ENCODE measurements at regions not wholly inside any gene's neighbourhood (a gene's known extent, or its start where the extent isn't known, plus 50 kb on each side); places are given as distances from the start of the nearest gene placed in this dataset.

GRCh38 chrX:39356119-39356807, 555.0 kb downstream of the MID1IP1 start:
- DNase-seq, result no peak

DNA sequence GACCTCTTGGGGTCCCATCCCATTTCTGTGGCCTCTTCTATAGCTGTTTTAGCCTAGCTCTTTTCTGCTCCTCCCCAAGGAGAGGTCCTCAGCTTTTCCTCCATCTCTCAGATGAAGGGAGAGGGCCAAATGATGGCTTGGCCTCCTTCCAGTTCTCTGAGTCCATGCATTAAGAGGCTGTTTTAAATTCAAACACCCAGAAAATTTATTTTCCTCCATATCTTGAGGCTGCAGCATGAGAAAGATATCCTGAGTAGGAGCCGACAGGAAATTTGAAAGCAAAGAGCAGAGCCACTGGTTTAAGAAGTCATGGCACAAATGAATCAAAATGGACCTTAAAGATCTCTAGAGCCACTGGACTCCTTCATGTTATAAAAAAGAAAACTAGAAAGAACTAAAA, 558.8 kb downstream of the MID1IP1 start:
- no peak for DNase-seq

DNA sequence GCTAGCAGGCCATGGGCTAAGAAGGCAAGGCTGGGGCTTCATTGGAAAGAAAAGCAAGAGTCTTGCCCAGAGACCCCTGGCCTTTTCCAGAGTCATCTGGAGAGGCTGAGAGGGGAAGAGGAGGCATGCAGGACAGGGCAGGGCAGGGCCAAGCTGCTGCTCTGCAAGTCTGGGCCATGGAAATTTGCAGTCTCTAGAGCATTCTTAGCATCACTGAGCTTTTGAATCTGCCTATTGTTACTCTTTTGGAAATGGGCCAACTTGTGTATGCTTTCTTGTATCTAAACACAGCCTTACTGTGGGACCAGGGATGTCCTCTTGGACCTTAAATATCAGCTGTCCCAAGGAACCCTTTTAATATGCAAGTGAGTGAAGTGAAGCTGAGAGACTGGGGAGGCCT, 560.5 kb downstream of the MID1IP1 start:
- DNase-seq, result no peak

DNA sequence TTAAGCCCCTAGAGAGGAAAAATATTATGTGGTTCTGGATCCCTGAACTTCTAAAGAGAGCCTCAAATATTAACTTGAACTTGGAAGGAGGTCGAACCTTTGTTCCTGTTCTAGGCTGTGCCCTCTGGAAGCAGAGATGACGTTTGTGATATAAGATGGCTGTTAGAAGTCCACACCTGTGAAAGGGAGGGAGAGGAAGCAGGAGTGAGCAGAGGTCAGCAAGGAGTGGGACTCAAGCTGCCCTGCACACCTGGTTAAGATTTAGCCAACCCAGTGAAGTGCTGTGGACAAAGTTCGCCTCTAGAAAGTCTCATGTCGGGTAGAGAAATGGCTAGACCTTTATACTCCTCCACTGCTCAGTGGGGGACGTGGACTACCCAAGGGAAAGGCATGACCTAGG, 566.2 kb downstream of the MID1IP1 start:
- no peak for DNase-seq

GRCh38 chrX:39372115-39372514, 570.9 kb downstream of the MID1IP1 start:
- no peak for DNase-seq

DNA sequence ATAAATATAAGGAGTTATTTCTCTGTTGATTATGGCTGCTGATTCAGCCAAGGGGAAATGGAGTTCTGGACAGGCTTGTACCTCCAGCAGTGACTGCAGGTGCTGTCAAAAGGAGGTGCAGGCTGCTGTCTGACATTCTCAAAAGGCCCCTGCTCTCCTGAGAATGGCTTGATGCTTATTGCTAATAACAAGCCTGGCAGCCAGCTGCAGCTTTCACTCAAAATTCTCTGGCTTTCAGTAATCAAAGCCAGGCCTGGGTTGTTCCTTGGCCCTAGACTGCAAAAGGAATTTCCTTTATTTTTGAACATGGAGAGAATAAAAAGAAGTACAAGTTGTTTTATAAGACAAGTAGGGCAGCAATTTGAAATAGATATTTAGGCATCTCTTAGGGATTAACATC, 575.9 kb downstream of the MID1IP1 start:
- peak; percentile 18 for DNase-seq

- no peak for DNase-seq
Observed at GRCh38 chrX:39377773-39378172, 576.5 kb downstream of the MID1IP1 start.

GRCh38 chrX:39381422-39381821, 580.2 kb downstream of the MID1IP1 start:
- DNase-seq, result no peak

GRCh38 chrX:39384996-39385395, 583.7 kb downstream of the MID1IP1 start:
- DNase-seq, result no peak

- DNase-seq, result no peak
Observed at GRCh38 chrX:39388730-39389129, 587.5 kb downstream of the MID1IP1 start.

GRCh38 chrX:39396358-39396995, 595.2 kb downstream of the MID1IP1 start:
- peak; percentile 11 for DNase-seq

GRCh38 chrX:39397561-39398199, 596.4 kb downstream of the MID1IP1 start:
- DNase-seq, result peak; percentile 15

DNA sequence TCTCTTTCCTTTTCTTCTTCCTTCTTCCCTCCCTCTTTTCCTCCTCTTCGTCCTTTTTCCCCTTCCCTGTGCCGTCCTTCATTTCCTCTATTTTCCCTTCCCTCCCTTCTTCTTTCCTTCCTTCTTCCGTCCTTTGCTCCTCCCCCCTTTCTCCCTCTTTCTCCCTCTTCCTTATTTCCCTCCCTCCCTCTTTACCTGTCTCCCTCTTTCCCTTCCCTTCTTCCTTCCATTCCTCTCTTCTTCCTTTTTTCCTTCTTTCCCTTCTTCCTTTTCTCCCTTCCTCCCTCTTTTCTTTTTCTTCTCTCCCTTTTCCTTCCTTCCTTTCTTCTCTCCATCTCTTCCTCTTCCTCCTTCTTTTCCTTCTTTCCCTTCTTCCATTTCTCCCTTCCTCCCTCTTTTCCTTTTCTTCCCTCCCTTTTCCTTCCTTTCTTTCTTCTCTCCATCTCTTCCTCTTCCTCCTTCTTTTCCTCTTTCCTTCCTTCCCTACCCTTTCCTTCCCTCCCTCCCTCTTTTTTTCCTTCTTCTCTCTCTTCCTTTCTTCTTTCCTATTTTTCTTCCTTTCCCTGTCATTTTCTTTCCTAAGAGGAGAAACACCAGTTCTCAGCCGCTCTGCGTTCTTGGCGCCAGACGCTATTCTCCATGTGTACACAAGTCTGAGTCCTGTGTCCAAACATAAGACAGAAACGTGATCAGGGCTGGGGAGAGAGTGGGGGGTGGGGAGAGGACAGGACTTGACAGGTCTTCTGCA, 597.1 kb downstream of the MID1IP1 start:
- no peak for DNase-seq

GRCh38 chrX:39398963-39399261, 597.7 kb downstream of the MID1IP1 start:
- DNase-seq, result no peak

DNA sequence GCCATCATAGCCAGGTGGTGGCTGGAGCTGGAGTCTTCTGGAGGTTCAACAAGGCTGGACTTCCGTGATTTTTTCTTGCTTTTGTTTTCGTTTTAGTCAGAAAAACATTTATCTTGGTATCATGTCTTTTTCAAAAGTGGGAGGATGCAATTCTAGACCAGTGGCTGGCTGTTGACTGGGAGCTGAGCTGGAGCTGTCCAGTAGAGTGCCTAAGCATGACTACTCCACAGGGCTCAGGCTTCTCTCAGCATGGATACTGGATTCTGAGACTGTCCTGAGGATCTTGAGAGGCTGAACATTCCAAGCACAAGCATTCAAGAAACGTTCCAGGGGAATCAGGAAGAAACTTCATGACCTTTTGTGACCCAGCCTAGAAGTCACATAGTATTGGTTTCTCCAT, 598.1 kb downstream of the MID1IP1 start:
- no peak for DNase-seq

DNA sequence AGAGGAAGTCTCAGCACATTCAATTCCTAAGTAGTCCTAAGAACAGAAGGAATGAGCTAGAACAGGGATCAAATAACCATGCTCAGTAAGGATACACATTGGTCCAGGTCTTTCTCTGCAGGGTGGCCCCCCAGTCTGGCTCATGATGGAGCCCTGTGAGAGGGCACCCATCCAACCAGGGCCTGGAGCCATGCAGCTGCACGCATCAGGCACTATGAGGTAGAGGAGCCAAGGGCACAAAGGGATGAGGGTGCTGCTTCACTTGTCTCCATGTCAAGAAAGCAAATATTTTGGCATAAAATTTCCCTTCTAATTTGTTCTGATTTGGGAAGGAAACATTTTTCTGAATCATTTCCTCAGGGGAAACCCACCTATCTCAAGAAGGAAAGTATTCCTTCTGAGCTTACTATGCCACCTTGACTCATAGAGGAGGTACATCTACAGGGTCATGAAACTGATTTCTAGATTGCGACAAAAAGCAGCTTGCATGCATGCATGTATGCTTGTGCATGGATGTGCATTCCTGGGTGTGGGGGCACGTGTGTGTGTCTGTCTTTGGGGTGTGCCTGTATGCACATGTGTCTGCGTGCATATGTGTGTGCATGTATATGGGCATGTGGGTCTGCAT, 600.3 kb downstream of the MID1IP1 start:
- DNase-seq, result no peak

- no peak for DNase-seq
Observed at GRCh38 chrX:39402158-39402557, 600.9 kb downstream of the MID1IP1 start.

GRCh38 chrX:39406799-39407198, 605.5 kb downstream of the MID1IP1 start:
- DNase-seq, result no peak

- DNase-seq, result no peak
Observed at GRCh38 chrX:39409246-39409917, 608.1 kb downstream of the MID1IP1 start.

- no peak for DNase-seq
Observed at GRCh38 chrX:39414290-39414854, 613.1 kb downstream of the MID1IP1 start.

DNA sequence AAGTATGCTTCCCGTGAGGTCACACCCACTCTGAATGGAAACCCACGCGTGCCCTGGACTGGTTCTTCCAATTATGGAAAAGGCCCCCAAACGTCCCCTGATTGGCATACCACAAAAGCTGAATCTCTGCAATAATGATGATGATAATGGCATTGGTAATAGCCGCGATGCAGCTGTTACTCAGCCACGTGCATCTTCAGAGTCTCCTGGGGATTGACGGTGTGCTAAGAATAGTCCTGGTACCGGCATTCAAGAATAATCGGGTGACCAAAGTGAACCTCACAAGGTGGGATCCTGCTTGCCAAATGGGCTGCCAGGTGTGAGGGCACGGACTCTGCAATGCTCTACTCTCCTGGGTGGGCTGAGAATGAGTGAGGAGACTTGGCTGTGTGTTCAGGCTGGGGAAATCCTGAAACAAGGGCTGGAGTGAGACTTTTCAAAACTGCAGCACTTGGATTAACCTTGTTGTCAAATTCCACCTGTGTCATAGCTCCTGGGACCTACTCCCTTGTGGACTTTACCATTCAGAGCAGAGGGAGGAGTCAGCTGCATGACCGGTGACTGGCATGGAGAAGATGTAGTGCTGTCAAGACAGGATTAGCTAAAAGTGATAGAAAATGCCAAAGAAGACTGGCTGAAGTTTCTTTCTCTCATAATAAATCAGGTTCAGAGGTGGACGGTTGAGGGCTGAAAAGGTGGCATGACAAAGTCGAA, 615.4 kb downstream of the MID1IP1 start:
- DNase-seq, result no peak

DNA sequence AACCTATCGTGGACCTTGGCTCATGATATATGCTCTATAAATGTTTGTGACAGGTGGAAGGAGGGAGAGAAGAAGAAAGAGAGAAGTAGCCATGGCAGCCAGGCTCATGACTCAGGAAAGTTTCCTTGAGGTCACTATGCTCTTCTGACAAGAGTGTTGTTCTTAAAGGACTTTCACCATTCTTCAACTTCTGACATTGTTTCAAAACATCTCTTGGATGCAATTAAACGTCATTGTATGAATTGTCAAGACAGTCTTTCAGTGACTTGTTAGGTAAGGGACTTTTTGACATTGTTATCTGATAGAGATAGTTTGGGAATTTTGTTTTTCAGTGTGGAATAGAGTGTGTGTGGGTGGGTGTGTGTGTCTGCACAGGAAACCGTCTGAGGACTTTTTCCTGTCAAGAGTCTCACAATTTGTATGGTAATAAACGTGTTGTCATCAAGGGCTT, 617.0 kb downstream of the MID1IP1 start:
- no peak for DNase-seq
